CD4-positive, alpha-beta T cell (primary cell): ENCODE measurements at regions not wholly inside any gene's neighbourhood (a gene's known extent, or its start where the extent isn't known, plus 50 kb on each side); places are given as distances from the start of the nearest gene placed in this dataset.

Experiments used
- ATAC-seq: fragments of 200-7000 bp; cut with Tn5 transposase; one replicate; pipeline ENCODE4 v1.10.0; 2022; ENCODE audit warnings: mild to moderate bottlenecking; ENCODE audit not compliant: poor library complexity
- CTCF ChIA-PET: fragments of 350-600 bp; sonication (Branson Sonifier 250); formaldehyde crosslinking; loops from one replicate; lab custom pipeline; 2021; ENCODE audit warnings: antibody characterized with exemption, inconsistent platforms; lab: Charles Lee
- POLR2A ChIA-PET: fragments of 350-600 bp; sonication (Branson Sonifier 250); formaldehyde crosslinking; loops from one replicate; lab custom pipeline; 2021; ENCODE audit warnings: antibody characterized with exemption, inconsistent platforms; lab: Charles Lee
- DNase-seq, 14 experiments: peaks; one replicate each; pipeline ENCODE4 v3.0.0-alpha.2; 2013 to 2020; ENCODE audit warnings: mixed read lengths in 2 of 14
- H3K27ac ChIP-seq, 2 donors: one replicate each; pipeline versions ENCODE4 v1.5.1 to v1.7.0; 2013; ENCODE audit warnings: low read length in 2 of 2, low read depth in 1 of 2, mild to moderate bottlenecking in 1 of 2
- H3K27me3 ChIP-seq, 2 experiments: 1 replicate in 1 of 2; 2 replicates in 1 of 2; pipeline versions ENCODE4 v1.6.1 to v1.7.0; 2013; ENCODE audit warnings: low read length in 2 of 2, control low read depth in 1 of 2, mild to moderate bottlenecking in 1 of 2, moderate library complexity in 1 of 2; ENCODE audit not compliant: insufficient read depth in 2 of 2, control insufficient read depth in 1 of 2
- H3K36me3 ChIP-seq: one replicate; pipeline ENCODE4 v1.6.1; 2013; ENCODE audit warnings: low read length, control low read depth; ENCODE audit not compliant: insufficient read depth
- H3K4me1 ChIP-seq: one replicate; pipeline ENCODE4 v1.6.1; 2013; ENCODE audit warnings: low read length, control low read depth; ENCODE audit not compliant: insufficient read depth
- H3K4me3 ChIP-seq: one replicate; pipeline ENCODE4 v1.5.1; 2013; ENCODE audit warnings: mild to moderate bottlenecking, low read length, moderate library complexity
- H3K9me3 ChIP-seq, 2 experiments: 1 replicate in 1 of 2; 2 replicates in 1 of 2; pipeline versions ENCODE4 v1.6.1 to v1.7.0; 2013; ENCODE audit warnings: low read length in 2 of 2, mild to moderate bottlenecking in 2 of 2, control low read depth in 1 of 2, moderate library complexity in 1 of 2; ENCODE audit not compliant: control insufficient read depth in 1 of 2, insufficient read depth in 1 of 2
- H3K27ac Mint-ChIP-seq: one replicate; pipeline ENCODE4 v1.8.0; 2020; ENCODE audit warnings: mixed read lengths
- H3K27me3 Mint-ChIP-seq: one replicate; pipeline ENCODE4 v1.8.0; 2021; ENCODE audit warnings: mixed read lengths
- H3K36me3 Mint-ChIP-seq: one replicate; pipeline ENCODE4 v1.8.0; 2021; ENCODE audit warnings: low read depth, mixed read lengths
- H3K4me1 Mint-ChIP-seq: one replicate; pipeline ENCODE4 v1.8.0; 2021; ENCODE audit warnings: low read depth, mixed read lengths
- H3K4me3 Mint-ChIP-seq: one replicate; pipeline ENCODE4 v1.8.0; 2020; ENCODE audit warnings: mild to moderate bottlenecking, mixed read lengths
- H3K9me3 Mint-ChIP-seq: one replicate; pipeline ENCODE4 v1.8.0; 2020; ENCODE audit warnings: mixed read lengths
- CTCF ChIP-seq: fragments of 200-600 bp; IDR thresholded peaks from one replicate; pipeline ENCODE4 v1.8.0; 2022; ENCODE audit warnings: antibody characterized with exemption, mild to moderate bottlenecking
- intact Hi-C, 2 experiments: fragments of 100-400 bp; cut with DNase I in 1 of 2; cut with micrococcal nuclease in 1 of 2; formaldehyde crosslinking; loops; one replicate each; pipeline versions ENCODE4 v1.15.1 to v1.9.0; 2023 to 2025; cut with DNase I, micrococcal nuclease

- Histone ChIP-seq H3K9me3 (peaks cover 0 to 4% of the 10 kb centered on the region in 2 experiments), H3K4me1 (no peaks in the 10 kb centered on the region), H3K4me3 (no peak overlapping the region), H3K27ac (no peak overlapping the region), H3K27me3 (no peaks in the 10 kb centered on the region), H3K36me3 (no peaks in the 10 kb centered on the region)
- Mint-ChIP-seq H3K9me3 (no peaks in the 10 kb centered on the region), H3K27me3 (no peaks in the 10 kb centered on the region), H3K4me3 (no peak overlapping the region), H3K27ac (no peak overlapping the region), H3K4me1 (no peaks in the 10 kb centered on the region), H3K36me3 (no peaks in the 10 kb centered on the region)
- intact Hi-C loops = no loop called here
- ChIA-PET CTCF (no interaction called here), POLR2A (no interaction called here)
- TF ChIP-seq CTCF = no peak
- DNase-seq = no peak
- no peak for ATAC-seq
Measured at GRCh38 chr2:40512256-40512655, 60.4 kb upstream of the SLC8A1 start.

- DNase-seq = no peak
- Histone ChIP-seq H3K27me3 (no peaks in the 10 kb centered on the region), H3K27ac (no peak overlapping the region), H3K4me1 (no peaks in the 10 kb centered on the region), H3K9me3 (peaks cover 0 to 4% of the 10 kb centered on the region in 2 experiments), H3K4me3 (no peak overlapping the region), H3K36me3 (no peaks in the 10 kb centered on the region)
- no peak for TF ChIP-seq CTCF
- H3K4me1 Mint-ChIP-seq = no peaks in the 10 kb centered on the region
- H3K4me3 Mint-ChIP-seq = no peak overlapping the region
- no peaks in the 10 kb centered on the region for H3K9me3 Mint-ChIP-seq
- intact Hi-C loops = no loop called here
- no peak for ATAC-seq
- ChIA-PET POLR2A (no interaction called here), CTCF (no interaction called here)
- H3K27ac Mint-ChIP-seq = no peak overlapping the region
- H3K27me3 Mint-ChIP-seq = no peaks in the 10 kb centered on the region
- no peaks in the 10 kb centered on the region for H3K36me3 Mint-ChIP-seq
Measured at GRCh38 chr2:40513201-40513600, 61.3 kb upstream of the SLC8A1 start.

GRCh38 chr2:40516604-40517003 is 64.7 kb upstream of the SLC8A1 start:
- no peaks in the 10 kb centered on the region for H3K36me3 Mint-ChIP-seq
- no peaks in the 10 kb centered on the region for H3K27me3 ChIP-seq
- H3K4me3 Mint-ChIP-seq = no peak overlapping the region
- ATAC-seq (no peak), DNase-seq (no peak)
- H3K4me1 ChIP-seq = no peaks in the 10 kb centered on the region
- no peaks in the 10 kb centered on the region for H3K9me3 ChIP-seq
- no peaks in the 10 kb centered on the region for H3K4me1 Mint-ChIP-seq
- no peaks in the 10 kb centered on the region for H3K36me3 ChIP-seq
- intact Hi-C loops = no loop called here
- peaks cover 2% of the 10 kb centered on the region for H3K9me3 Mint-ChIP-seq
- CTCF ChIA-PET = no interaction called here
- no peak overlapping the region for H3K27ac ChIP-seq
- H3K4me3 ChIP-seq = no peak overlapping the region
- no peak overlapping the region for H3K27ac Mint-ChIP-seq
- no peak for TF ChIP-seq CTCF
- H3K27me3 Mint-ChIP-seq = no peaks in the 10 kb centered on the region
- POLR2A ChIA-PET = no interaction called here
